Skeletal muscle tissue (tissue), 3 donors: ENCODE measurements at regions not wholly inside any gene's neighbourhood (a gene's known extent, or its start where the extent isn't known, plus 50 kb on each side); places are given as distances from the start of the nearest gene placed in this dataset.

Experiments
- H3K27ac ChIP-seq: one replicate; pipeline ENCODE4 v1.7.0; 2013; ENCODE audit warnings: mild to moderate bottlenecking, low read depth, low read length, inconsistent platforms
- H3K27me3 ChIP-seq, 3 donors: one replicate each; pipeline ENCODE4 v1.7.0; 2013; ENCODE audit warnings: low read length in 3 of 3; ENCODE audit not compliant: control insufficient read depth in 3 of 3, insufficient read depth in 3 of 3
- H3K36me3 ChIP-seq, 3 donors: one replicate each; pipeline ENCODE4 v1.7.0; 2013; ENCODE audit warnings: low read length in 3 of 3; ENCODE audit not compliant: control insufficient read depth in 3 of 3, insufficient read depth in 3 of 3
- H3K4me1 ChIP-seq, 3 donors: one replicate each; pipeline ENCODE4 v1.7.0; 2013; ENCODE audit warnings: low read length in 3 of 3, mild to moderate bottlenecking in 3 of 3; ENCODE audit not compliant: control insufficient read depth in 3 of 3, insufficient read depth in 3 of 3
- H3K4me3 ChIP-seq, 3 donors: one replicate each; pipeline ENCODE4 v1.7.0; 2013; ENCODE audit warnings: low read length in 3 of 3
- H3K9ac ChIP-seq, 3 donors: one replicate each; pipeline ENCODE4 v1.7.0; 2013; ENCODE audit warnings: low read length in 3 of 3, mild to moderate bottlenecking in 3 of 3, moderate library complexity in 2 of 3, low read depth in 1 of 3
- H3K9me3 ChIP-seq, 3 donors: one replicate each; pipeline ENCODE4 v1.7.0; 2013; ENCODE audit warnings: low read length in 3 of 3; ENCODE audit not compliant: control insufficient read depth in 3 of 3
- donor health status: Osteomylitis.

GRCh38 chr11:21897752-21898151 is 295.1 kb upstream of the ANO5 start:
- Histone ChIP-seq H3K4me1 (no peaks in the 10 kb centered on the region), H3K4me3 (no peak overlapping the region), H3K9me3 (no peaks in the 10 kb centered on the region), H3K27me3 (no peaks in the 10 kb centered on the region), H3K27ac (no peak overlapping the region), H3K9ac (no peak overlapping the region), H3K36me3 (no peaks in the 10 kb centered on the region)

- Histone ChIP-seq H3K9ac (no peak overlapping the region), H3K4me1 (peaks cover 0 to 6% (median 0%) of the 10 kb centered on the region in 3 donors), H3K36me3 (no peaks in the 10 kb centered on the region), H3K9me3 (no peaks in the 10 kb centered on the region), H3K27ac (no peak overlapping the region), H3K27me3 (no peaks in the 10 kb centered on the region), H3K4me3 (no peak overlapping the region)
Observed at GRCh38 chr11:21908211-21908610, 284.7 kb upstream of the ANO5 start.

DNA sequence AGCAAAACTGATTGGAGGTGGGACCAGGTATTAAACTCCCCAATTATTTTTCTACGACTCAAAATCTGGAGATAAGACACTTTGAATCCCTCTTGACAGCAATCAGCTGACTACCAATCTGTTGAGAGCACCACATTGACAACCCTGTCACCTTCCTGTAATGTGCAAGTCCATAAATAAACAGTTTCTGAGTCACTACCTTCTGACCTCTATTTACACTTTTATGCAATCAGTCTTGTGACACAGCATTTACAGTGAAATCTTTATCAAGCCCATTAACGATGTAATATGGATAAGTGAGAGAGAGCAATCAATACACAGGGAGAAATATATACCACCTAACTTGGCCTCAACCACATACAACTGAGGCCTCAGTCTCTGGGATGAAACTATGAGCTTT is 283.7 kb upstream of the ANO5 start:
- Histone ChIP-seq H3K4me1 (peaks cover 0 to 6% (median 0%) of the 10 kb centered on the region in 3 donors), H3K27me3 (no peaks in the 10 kb centered on the region), H3K4me3 (no peak overlapping the region), H3K27ac (no peak overlapping the region), H3K36me3 (no peaks in the 10 kb centered on the region), H3K9me3 (no peaks in the 10 kb centered on the region), H3K9ac (no peak overlapping the region)

- Histone ChIP-seq H3K27ac (no peak overlapping the region), H3K4me3 (no peak overlapping the region), H3K36me3 (no peaks in the 10 kb centered on the region), H3K9me3 (no peaks in the 10 kb centered on the region), H3K4me1 (peaks cover 0 to 6% (median 0%) of the 10 kb centered on the region in 3 donors), H3K27me3 (no peaks in the 10 kb centered on the region), H3K9ac (no peak overlapping the region)
Observed at GRCh38 chr11:21911061-21911460, 281.8 kb upstream of the ANO5 start.

- Histone ChIP-seq H3K27ac (no peak overlapping the region), H3K9ac (no peak overlapping the region), H3K4me1 (no peaks in the 10 kb centered on the region), H3K27me3 (no peaks in the 10 kb centered on the region), H3K9me3 (no peaks in the 10 kb centered on the region), H3K36me3 (no peaks in the 10 kb centered on the region), H3K4me3 (no peak overlapping the region)
Observed at GRCh38 chr11:21912285-21912684, 280.6 kb upstream of the ANO5 start.

GRCh38 chr11:21921151-21921550 is 271.7 kb upstream of the ANO5 start:
- Histone ChIP-seq H3K4me1 (no peaks in the 10 kb centered on the region), H3K4me3 (no peak overlapping the region), H3K9me3 (no peaks in the 10 kb centered on the region)

DNA sequence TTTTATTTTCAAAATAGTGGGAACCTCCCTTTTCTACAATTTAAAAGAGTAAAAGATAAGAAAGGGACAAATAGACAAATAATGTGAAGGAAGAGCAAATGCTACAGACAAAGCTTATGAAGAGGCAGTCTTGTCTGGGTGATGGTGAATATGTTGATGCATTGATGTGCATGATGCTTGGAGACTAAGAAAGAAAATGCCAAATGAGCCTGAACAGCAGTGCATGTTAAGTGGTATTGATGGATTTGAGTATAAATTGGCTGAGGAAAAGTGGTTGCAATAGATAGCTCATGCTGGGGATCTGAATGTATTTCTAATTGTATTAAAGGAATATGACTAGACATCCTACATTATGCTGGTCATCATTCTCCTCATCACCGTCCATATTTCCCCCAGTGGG is 268.6 kb upstream of the ANO5 start:
- Histone ChIP-seq H3K27me3 (no peaks in the 10 kb centered on the region), H3K36me3 (no peaks in the 10 kb centered on the region), H3K9ac (no peak overlapping the region), H3K4me3 (no peak overlapping the region), H3K9me3 (no peaks in the 10 kb centered on the region), H3K27ac (no peak overlapping the region), H3K4me1 (no peaks in the 10 kb centered on the region)

More at GRCh38 chr11:21921151-21921550, 271.7 kb upstream of the ANO5 start:
- Histone ChIP-seq H3K27ac (no peak overlapping the region), H3K36me3 (no peaks in the 10 kb centered on the region), H3K27me3 (no peaks in the 10 kb centered on the region), H3K9ac (no peak overlapping the region)

GRCh38 chr11:21927628-21928027 is 265.3 kb upstream of the ANO5 start:
- Histone ChIP-seq H3K27ac (no peak overlapping the region), H3K9me3 (no peaks in the 10 kb centered on the region), H3K27me3 (no peaks in the 10 kb centered on the region), H3K4me3 (no peak overlapping the region), H3K36me3 (no peaks in the 10 kb centered on the region), H3K4me1 (no peaks in the 10 kb centered on the region), H3K9ac (no peak overlapping the region)

DNA sequence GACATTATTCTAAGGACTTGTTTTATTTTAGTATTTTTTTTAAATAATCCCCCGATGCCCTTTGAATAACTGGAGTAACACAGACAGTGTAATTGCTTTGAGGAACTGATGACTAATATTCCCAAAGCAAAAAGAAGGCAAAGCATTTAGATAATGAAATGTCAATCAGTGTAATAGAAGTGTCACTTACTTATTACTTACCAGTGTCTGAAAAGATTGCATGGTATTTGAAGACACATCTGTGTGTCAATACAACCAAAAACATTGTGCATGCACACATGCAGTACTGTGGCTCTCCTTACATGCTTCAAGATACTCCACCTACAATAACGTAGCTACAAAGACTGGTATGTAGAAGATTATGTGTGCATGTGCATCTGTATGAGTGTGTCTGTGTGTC is 264.0 kb upstream of the ANO5 start:
- H3K4me3 ChIP-seq: no peak overlapping the region
- H3K9me3 ChIP-seq: no peaks in the 10 kb centered on the region
- H3K9ac ChIP-seq: no peak overlapping the region
- no peak overlapping the region for H3K27ac ChIP-seq
- H3K4me1 ChIP-seq: no peaks in the 10 kb centered on the region
- no peaks in the 10 kb centered on the region for H3K36me3 ChIP-seq
- H3K27me3 ChIP-seq: no peaks in the 10 kb centered on the region

- no peak overlapping the region for H3K4me3 ChIP-seq
- H3K4me1 ChIP-seq: no peaks in the 10 kb centered on the region
- no peak overlapping the region for H3K27ac ChIP-seq
- H3K27me3 ChIP-seq: no peaks in the 10 kb centered on the region
- H3K9ac ChIP-seq: no peak overlapping the region
- H3K36me3 ChIP-seq: no peaks in the 10 kb centered on the region
- no peaks in the 10 kb centered on the region for H3K9me3 ChIP-seq
Observed at GRCh38 chr11:21930408-21930807, 262.5 kb upstream of the ANO5 start.
